NCI-H1417 treated with DMSO at 0.1 percent for 48 hours (cell line): ENCODE measurements at regions not wholly inside any gene's neighbourhood (a gene's known extent, or its start where the extent isn't known, plus 50 kb on each side); places are given as distances from the start of the nearest gene placed in this dataset.
"Not testable (repeated sequence)": the region's sequence is repeated elsewhere in the genome, so short reads cannot be mapped to it uniquely, and the experiment has no call there.

Experiments
- DNase-seq: peaks from one replicate; lab custom pipeline; 2025; lab: John Stamatoyannopoulos, UW

- no peak for DNase-seq
Observed at GRCh38 chr11:109680127-109680526, 258.1 kb downstream of the C11orf87 start.

GRCh38 chr11:109682788-109683187, 260.8 kb downstream of the C11orf87 start:
- DNase-seq = not testable (repeated sequence)

GRCh38 chr11:109695696-109696095, 273.7 kb downstream of the C11orf87 start:
- DNase-seq = no peak

- DNase-seq = no peak
Observed at GRCh38 chr11:109696191-109696897, 274.4 kb downstream of the C11orf87 start.

- no peak for DNase-seq
Observed at GRCh38 chr11:109697140-109697843, 275.3 kb downstream of the C11orf87 start.

GRCh38 chr11:109698237-109698636, 276.2 kb downstream of the C11orf87 start:
- DNase-seq = no peak

GRCh38 chr11:109704432-109704831, 282.4 kb downstream of the C11orf87 start:
- no peak for DNase-seq

- DNase-seq = no peak
Observed at GRCh38 chr11:109706945-109707344, 285.0 kb downstream of the C11orf87 start.

GRCh38 chr11:109707411-109707810, 285.4 kb downstream of the C11orf87 start:
- no peak for DNase-seq

GRCh38 chr11:109708184-109708583, 286.2 kb downstream of the C11orf87 start:
- no peak for DNase-seq

GRCh38 chr11:109714444-109714843, 292.5 kb downstream of the C11orf87 start:
- not testable (repeated sequence) for DNase-seq

- not testable (repeated sequence) for DNase-seq
Observed at GRCh38 chr11:109715424-109715823, 293.4 kb downstream of the C11orf87 start.

GRCh38 chr11:109726061-109726460, 304.1 kb downstream of the C11orf87 start:
- DNase-seq = no peak

- DNase-seq = no peak
Observed at GRCh38 chr11:109728056-109728455, 306.1 kb downstream of the C11orf87 start.

- DNase-seq = peak; percentile 48
Observed at GRCh38 chr11:109729761-109730160, 307.8 kb downstream of the C11orf87 start.

- DNase-seq = no peak
Observed at GRCh38 chr11:109730669-109731068, 308.7 kb downstream of the C11orf87 start.

GRCh38 chr11:109731451-109731850, 309.5 kb downstream of the C11orf87 start:
- DNase-seq = no peak

- DNase-seq = no peak
Observed at GRCh38 chr11:109733245-109733644, 311.3 kb downstream of the C11orf87 start.

- no peak for DNase-seq
Observed at GRCh38 chr11:109734566-109734965, 312.6 kb downstream of the C11orf87 start.

GRCh38 chr11:109735128-109735527, 313.1 kb downstream of the C11orf87 start:
- no peak for DNase-seq

GRCh38 chr11:109739379-109739778, 317.4 kb downstream of the C11orf87 start:
- DNase-seq = no peak

- DNase-seq = no peak
Observed at GRCh38 chr11:109745996-109746625, 324.1 kb downstream of the C11orf87 start.

GRCh38 chr11:109747839-109748238, 325.8 kb downstream of the C11orf87 start:
- DNase-seq = no peak
